CD14-positive monocyte (primary cell): ENCODE measurements at regions not wholly inside any gene's neighbourhood (a gene's known extent, or its start where the extent isn't known, plus 50 kb on each side); places are given as distances from the start of the nearest gene placed in this dataset.
A peak's percentile ranks its signal among the peaks of the same experiment; 100 is the strongest.

Experiments
- DNase-seq, 3 donors: peaks; one replicate each; pipeline ENCODE4 v3.0.0-alpha.2; 2011 to 2022
- H2AFZ ChIP-seq: 2 replicates; pipeline ENCODE4 v1.6.0; 2012; ENCODE audit warnings: mild to moderate bottlenecking, low read depth, low read length, inconsistent platforms; ENCODE audit not compliant: insufficient read depth, poor library complexity, severe bottlenecking
- H3K27ac ChIP-seq, 2 donors: 1 replicate in 1 of 2; 2 replicates in 1 of 2; pipeline ENCODE4 v1.5.1; 2012 to 2013; ENCODE audit warnings: low read length in 2 of 2, control low read depth in 1 of 2, inconsistent platforms in 1 of 2, low read depth in 1 of 2, mild to moderate bottlenecking in 1 of 2
- H3K27me3 ChIP-seq, 2 donors: one replicate each; pipeline versions ENCODE4 v1.6.0 to v1.6.1; 2011 to 2013; ENCODE audit warnings: low read length in 2 of 2; ENCODE audit not compliant: control insufficient read depth in 2 of 2, insufficient read depth in 2 of 2
- H3K36me3 ChIP-seq, 2 donors: replicated peaks in 1 of 2; 1 replicate in 1 of 2; 2 replicates in 1 of 2; pipeline versions ENCODE4 v1.5.1 to v1.6.1; 2012 to 2013; ENCODE audit warnings: low read length in 2 of 2, control low read depth in 1 of 2, inconsistent platforms in 1 of 2, mild to moderate bottlenecking in 1 of 2; ENCODE audit not compliant: insufficient read depth in 2 of 2, control insufficient read depth in 1 of 2
- H3K4me1 ChIP-seq, 2 donors: 1 replicate in 1 of 2; 2 replicates in 1 of 2; pipeline versions ENCODE4 v1.5.1 to v1.6.1; 2012 to 2013; ENCODE audit warnings: low read length in 2 of 2, control low read depth in 1 of 2, inconsistent platforms in 1 of 2, mild to moderate bottlenecking in 1 of 2, moderate library complexity in 1 of 2; ENCODE audit not compliant: insufficient read depth in 2 of 2, control insufficient read depth in 1 of 2
- H3K4me2 ChIP-seq: replicated peaks from 2 replicates; pipeline ENCODE3; 2012; ENCODE audit warnings: low read length, moderate library complexity, mild to moderate bottlenecking; ENCODE audit not compliant: poor library complexity, severe bottlenecking; ENCODE audit errors: extremely low read depth
- H3K4me3 ChIP-seq, 3 experiments: fragments of 200-600 bp in 1 of 3; sonication (generic) in 1 of 3; replicated peaks in 1 of 3; 1 replicate in 2 of 3; 2 replicates in 1 of 3; pipeline ENCODE4 v1.5.1; 2011 to 2013; ENCODE audit warnings: low read length in 3 of 3, mild to moderate bottlenecking in 3 of 3, control low read depth in 2 of 3, low read depth in 2 of 3, inconsistent platforms in 1 of 3, moderate library complexity in 1 of 3
- H3K79me2 ChIP-seq: 2 replicates; pipeline ENCODE4 v1.6.0; 2012; ENCODE audit warnings: mild to moderate bottlenecking, control low read depth, inconsistent platforms, low read length, moderate library complexity; ENCODE audit not compliant: insufficient read depth
- H3K9ac ChIP-seq: 2 replicates; pipeline ENCODE4 v1.6.0; 2017; ENCODE audit warnings: low read length, mild to moderate bottlenecking; ENCODE audit not compliant: insufficient read depth, poor library complexity, severe bottlenecking
- H3K9me3 ChIP-seq, 2 donors: replicated peaks in 1 of 2; 1 replicate in 1 of 2; 2 replicates in 1 of 2; pipeline versions ENCODE4 v1.5.1 to v1.6.1; 2012 to 2013; ENCODE audit warnings: low read length in 2 of 2, control low read depth in 1 of 2; ENCODE audit not compliant: control insufficient read depth in 1 of 2, insufficient read depth in 1 of 2
- H4K20me1 ChIP-seq: 2 replicates; pipeline ENCODE4 v1.6.0; 2012; ENCODE audit warnings: mild to moderate bottlenecking, low read length, control low read depth, moderate library complexity; ENCODE audit not compliant: insufficient read depth
- H3K27ac Mint-ChIP-seq, 7 donors: one replicate each; pipeline ENCODE4 v1.8.0; 2020; ENCODE audit warnings: mild to moderate bottlenecking in 7 of 7, mixed read lengths in 7 of 7, moderate library complexity in 6 of 7, inconsistent platforms in 2 of 7
- H3K27me3 Mint-ChIP-seq, 3 donors: one replicate each; pipeline ENCODE4 v1.8.0; 2021 to 2022; ENCODE audit warnings: low read depth in 3 of 3, mild to moderate bottlenecking in 3 of 3, mixed read lengths in 3 of 3, moderate library complexity in 3 of 3, inconsistent platforms in 1 of 3
- H3K36me3 Mint-ChIP-seq, 2 donors: one replicate each; pipeline ENCODE4 v1.8.0; 2020; ENCODE audit warnings: mixed read lengths in 2 of 2, inconsistent platforms in 1 of 2, mild to moderate bottlenecking in 1 of 2
- H3K4me1 Mint-ChIP-seq: one replicate; pipeline ENCODE4 v1.8.0; 2020; ENCODE audit warnings: mild to moderate bottlenecking, mixed read lengths
- H3K4me3 Mint-ChIP-seq, 2 donors: one replicate each; pipeline ENCODE4 v1.8.0; 2020; ENCODE audit warnings: mild to moderate bottlenecking in 2 of 2, mixed read lengths in 2 of 2, moderate library complexity in 1 of 2
- H3K9me3 Mint-ChIP-seq, 7 donors: one replicate each; pipeline ENCODE4 v1.8.0; 2020 to 2022; ENCODE audit warnings: mixed read lengths in 7 of 7, mild to moderate bottlenecking in 6 of 7, moderate library complexity in 6 of 7, inconsistent platforms in 2 of 7
- CTCF ChIP-seq: fragments of 200-600 bp; IDR thresholded peaks from one replicate; pipeline ENCODE4 v1.8.0; 2022; ENCODE audit warnings: antibody characterized with exemption, mild to moderate bottlenecking
- WGBS: methylation state at CpG from one replicate; pipeline ENCODE4 v1.1.5; 2013; ENCODE audit warnings: missing lambda C conversion rate; ENCODE audit not compliant: insufficient coverage; 5-methylcytosine and 5-hydroxymethylcytosine counted together
- intact Hi-C, 2 donors: fragments of 100-400 bp; cut with micrococcal nuclease; formaldehyde crosslinking; loops; one replicate each; pipeline versions ENCODE4 v1.15.0 to v1.15.1; 2023

DNA sequence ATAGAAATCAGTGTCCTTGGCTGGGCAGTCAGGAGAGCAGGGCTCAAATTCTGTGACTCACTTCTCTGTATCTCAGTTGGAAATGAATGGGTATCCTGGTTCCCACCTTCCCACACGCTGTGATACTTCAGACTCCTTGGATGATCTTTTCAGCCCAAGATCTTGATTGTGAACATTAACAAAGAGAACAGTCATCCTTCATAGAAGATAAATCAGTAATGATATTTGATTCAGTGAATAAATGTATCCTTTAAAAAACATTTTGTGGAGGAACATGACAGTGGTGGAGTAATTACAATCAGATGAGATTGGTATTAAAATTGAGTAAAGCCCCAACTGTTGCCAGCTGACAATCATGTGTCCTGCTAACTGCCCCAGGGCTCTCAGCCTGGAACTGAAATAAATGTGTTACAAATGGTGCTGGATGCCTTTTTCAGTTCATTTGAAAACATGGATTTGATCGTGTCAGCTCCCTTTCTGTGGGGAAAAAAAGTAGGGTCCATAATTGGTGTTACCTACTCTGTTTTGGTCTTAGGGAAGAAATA, 72.9 kb upstream of the OR5AN1 start:
- Histone ChIP-seq H3K79me2 (no peaks in the 10 kb centered on the region), H3K36me3 (no peaks in the 10 kb centered on the region), H2AFZ (no peak overlapping the region), H3K4me1 (peaks cover 43 to 54% of the 10 kb centered on the region in 2 donors), H3K9ac (no peak overlapping the region), H3K27me3 (no peaks in the 10 kb centered on the region), H4K20me1 (no peaks in the 10 kb centered on the region), H3K4me3 (no peak overlapping the region), H3K9me3 (no peaks in the 10 kb centered on the region), H3K27ac (no peak overlapping the region), H3K4me2 (no peak overlapping the region)
- H3K4me1 Mint-ChIP-seq: peaks cover 59% of the 10 kb centered on the region
- H3K27ac Mint-ChIP-seq: no peak overlapping the region
- intact Hi-C loops: loop anchor here (2.0 to 10.0 kb wide), 2 partner anchors 71 to 139 kb away; partner anchors contain the start of gene OR5A2 (in 1 of the 2)
- no peak for DNase-seq
- peaks cover 0 to 2% of the 10 kb centered on the region in 2 donors for H3K36me3 Mint-ChIP-seq
- peaks cover 0 to 9% (median 1%) of the 10 kb centered on the region in 3 donors for H3K27me3 Mint-ChIP-seq
- no peak overlapping the region for H3K4me3 Mint-ChIP-seq
- peaks cover 0 to 4% (median 0%) of the 10 kb centered on the region in 7 donors for H3K9me3 Mint-ChIP-seq
- no peak for TF ChIP-seq CTCF
- no CpG with 5 or more reads among the region's 2 CpGs for WGBS

- Histone ChIP-seq H3K9ac (peak overlapping the region; percentile 28), H3K36me3 (no peaks in the 10 kb centered on the region), H3K4me2 (peak overlapping the region; percentile 73), H3K4me1 (peaks cover 39 to 49% of the 10 kb centered on the region in 2 donors), H3K27ac (peak overlapping the region in 1 of 2 donors; percentile 85), H3K4me3 (peak overlapping the region in 1 of 3 experiments; percentile 71), H2AFZ (peak overlapping the region; percentile 64), H3K9me3 (no peaks in the 10 kb centered on the region), H3K27me3 (no peaks in the 10 kb centered on the region), H4K20me1 (no peaks in the 10 kb centered on the region), H3K79me2 (no peaks in the 10 kb centered on the region)
- no CpG with 5 or more reads among the region's 5 CpGs for WGBS
- H3K9me3 Mint-ChIP-seq: peaks cover 0 to 4% (median 2%) of the 10 kb centered on the region in 7 donors
- intact Hi-C loops: loop anchor here (2.0 to 10.0 kb wide), 4 partner anchors 37 to 140 kb away; partner anchors contain the start of genes DTX4 (in 1 of the 2) and OR5A2 (in 1 of the 2)
- H3K4me3 Mint-ChIP-seq: peak overlapping the region in 1 of 2 donors; percentile 90
- TF ChIP-seq CTCF: peak; percentile 55
- no peak for DNase-seq
- peaks cover 56% of the 10 kb centered on the region for H3K4me1 Mint-ChIP-seq
- H3K27me3 Mint-ChIP-seq: peaks cover 0 to 9% (median 1%) of the 10 kb centered on the region in 3 donors
- H3K36me3 Mint-ChIP-seq: peaks cover 0 to 6% of the 10 kb centered on the region in 2 donors
- peak overlapping the region in 5 of 7 donors; percentile 92 to 98 (median 97) for H3K27ac Mint-ChIP-seq
Measured at GRCh38 chr11:59284773-59285129, 72.0 kb upstream of the MPEG1 start.
